ENCODE measurements at regions not wholly inside any gene's neighbourhood (a gene's known extent, or its start where the extent isn't known, plus 50 kb on each side); places are given as distances from the start of the nearest gene placed in this dataset.
"Not testable (repeated sequence)": the region's sequence is repeated elsewhere in the genome, so short reads cannot be mapped to it uniquely, and the experiment has no call there.

DNA sequence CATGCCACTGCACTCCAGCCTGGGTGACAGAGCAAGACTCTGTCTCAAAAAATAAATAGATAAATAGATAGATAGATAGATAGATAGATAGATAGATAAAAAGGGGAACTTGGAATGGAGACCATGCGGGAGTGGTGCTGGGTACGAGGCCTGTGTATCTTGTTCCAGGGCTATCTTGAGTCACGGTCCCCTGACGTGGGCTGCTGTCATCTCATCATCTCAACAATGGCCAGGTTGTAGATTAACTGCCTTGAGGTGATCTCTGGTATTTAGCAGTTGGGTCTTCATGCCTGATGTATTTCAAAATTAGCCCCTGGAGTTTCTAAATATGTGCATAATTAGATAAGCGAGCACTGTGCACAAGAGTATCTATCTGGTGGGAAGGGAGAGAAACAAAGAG is 212.1 kb downstream of the CDRT15L2 start:
- ChIA-PET CTCF (interaction anchor here (1.0 to 1.5 kb wide), 2 partner anchors 10 to 152 kb away, joined by 4 to 5 read pairs; no protein-coding TSS in a partner anchor), POLR2A (no interaction called here)
- Mint-ChIP-seq H3K36me3 (ENCODE audit: insufficient read depth, unreplicated experiment) (no peaks in the 10 kb centered on the region), H3K27ac (ENCODE audit: low read depth, unreplicated experiment) (no peak overlapping the region), H3K9me3 (ENCODE audit: unreplicated experiment) (no peaks in the 10 kb centered on the region), H3K4me3 (ENCODE audit: unreplicated experiment) (no peak overlapping the region), H3K4me1 (ENCODE audit: insufficient read depth, unreplicated experiment) (no peaks in the 10 kb centered on the region), H3K27me3 (ENCODE audit: insufficient read depth, unreplicated experiment) (no peaks in the 10 kb centered on the region)
- DNase-seq (ENCODE audit: unreplicated experiment), result no peak
- BruUV-seq (replicated peaks), result no TSS peak
- TF ChIP-seq, protein P1, sequence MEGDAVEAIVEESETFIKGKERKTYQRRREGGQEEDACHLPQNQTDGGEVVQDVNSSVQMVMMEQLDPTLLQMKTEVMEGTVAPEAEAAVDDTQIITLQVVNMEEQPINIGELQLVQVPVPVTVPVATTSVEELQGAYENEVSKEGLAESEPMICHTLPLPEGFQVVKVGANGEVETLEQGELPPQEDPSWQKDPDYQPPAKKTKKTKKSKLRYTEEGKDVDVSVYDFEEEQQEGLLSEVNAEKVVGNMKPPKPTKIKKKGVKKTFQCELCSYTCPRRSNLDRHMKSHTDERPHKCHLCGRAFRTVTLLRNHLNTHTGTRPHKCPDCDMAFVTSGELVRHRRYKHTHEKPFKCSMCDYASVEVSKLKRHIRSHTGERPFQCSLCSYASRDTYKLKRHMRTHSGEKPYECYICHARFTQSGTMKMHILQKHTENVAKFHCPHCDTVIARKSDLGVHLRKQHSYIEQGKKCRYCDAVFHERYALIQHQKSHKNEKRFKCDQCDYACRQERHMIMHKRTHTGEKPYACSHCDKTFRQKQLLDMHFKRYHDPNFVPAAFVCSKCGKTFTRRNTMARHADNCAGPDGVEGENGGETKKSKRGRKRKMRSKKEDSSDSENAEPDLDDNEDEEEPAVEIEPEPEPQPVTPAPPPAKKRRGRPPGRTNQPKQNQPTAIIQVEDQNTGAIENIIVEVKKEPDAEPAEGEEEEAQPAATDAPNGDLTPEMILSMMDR (IDR thresholded peaks at IDR 0.05; ENCODE audit: unreplicated experiment), result no peak
- intact Hi-C loops (cut with micrococcal nuclease), result no loop called here

DNA sequence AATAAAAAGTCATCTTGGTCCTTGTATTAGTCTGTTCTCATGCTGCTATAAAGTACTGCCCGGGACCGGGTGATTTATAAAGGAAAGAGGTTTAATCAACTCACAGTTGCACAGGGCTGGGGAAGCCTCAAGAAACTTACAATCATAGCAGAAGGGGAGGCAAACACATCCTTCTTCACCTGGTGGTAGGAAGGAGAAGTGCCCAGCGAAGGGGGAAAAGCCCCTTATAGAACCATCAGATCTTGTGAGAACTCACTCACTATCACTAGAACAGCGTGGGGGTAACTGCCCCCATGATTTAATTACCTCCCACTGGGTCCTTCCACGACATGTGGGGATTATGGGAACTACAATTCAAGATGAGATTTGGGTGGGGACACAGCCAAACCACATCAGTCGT is 215.0 kb downstream of the CDRT15L2 start:
- H3K27ac Mint-ChIP-seq (ENCODE audit: low read depth, unreplicated experiment); H3K4me1 Mint-ChIP-seq (ENCODE audit: insufficient read depth, unreplicated experiment); intact Hi-C loops (cut with micrococcal nuclease); H3K27me3 Mint-ChIP-seq (ENCODE audit: insufficient read depth, unreplicated experiment); H3K36me3 Mint-ChIP-seq (ENCODE audit: insufficient read depth, unreplicated experiment); DNase-seq (ENCODE audit: unreplicated experiment); H3K9me3 Mint-ChIP-seq (ENCODE audit: unreplicated experiment); POLR2A ChIA-PET; BruUV-seq (replicated peaks); H3K4me3 Mint-ChIP-seq (ENCODE audit: unreplicated experiment); CTCF ChIA-PET: not testable (repeated sequence)
- TF ChIP-seq, protein P1 (IDR thresholded peaks at IDR 0.05; ENCODE audit: unreplicated experiment), result peak; percentile 10

DNA sequence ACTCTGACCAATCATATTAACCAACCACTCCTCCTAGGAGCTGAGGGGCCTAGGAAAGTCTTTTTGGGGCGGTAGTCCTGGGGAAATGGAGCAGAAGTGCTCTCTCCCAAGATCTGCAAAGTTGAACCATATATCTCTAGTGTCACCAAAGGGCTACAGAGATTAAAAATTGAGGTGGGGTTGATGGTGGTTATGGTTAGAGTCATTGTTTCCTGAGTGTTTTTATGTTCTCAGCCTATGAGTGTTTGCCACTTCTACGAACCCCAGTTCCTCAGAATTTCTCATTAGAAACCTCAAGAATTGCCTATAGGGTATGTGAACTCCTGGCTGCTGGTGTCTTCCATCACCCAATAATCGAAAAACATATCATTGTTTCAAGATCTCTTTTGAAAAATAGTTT is 217.8 kb downstream of the CDRT15L2 start:
- DNase-seq (ENCODE audit: unreplicated experiment), result no peak
- no peaks in the 10 kb centered on the region for H3K27me3 Mint-ChIP-seq (ENCODE audit: insufficient read depth, unreplicated experiment)
- H3K4me1 Mint-ChIP-seq (ENCODE audit: insufficient read depth, unreplicated experiment), result no peaks in the 10 kb centered on the region
- intact Hi-C loops (cut with micrococcal nuclease), result no loop called here
- no TSS peak for BruUV-seq (replicated peaks)
- no peak overlapping the region for H3K27ac Mint-ChIP-seq (ENCODE audit: low read depth, unreplicated experiment)
- ChIA-PET CTCF (no interaction called here), POLR2A (no interaction called here)
- H3K4me3 Mint-ChIP-seq (ENCODE audit: unreplicated experiment), result no peak overlapping the region
- TF ChIP-seq, protein P1 (IDR thresholded peaks at IDR 0.05; ENCODE audit: unreplicated experiment), result no peak
- no peaks in the 10 kb centered on the region for H3K36me3 Mint-ChIP-seq (ENCODE audit: insufficient read depth, unreplicated experiment)
- H3K9me3 Mint-ChIP-seq (ENCODE audit: unreplicated experiment), result no peaks in the 10 kb centered on the region

DNA sequence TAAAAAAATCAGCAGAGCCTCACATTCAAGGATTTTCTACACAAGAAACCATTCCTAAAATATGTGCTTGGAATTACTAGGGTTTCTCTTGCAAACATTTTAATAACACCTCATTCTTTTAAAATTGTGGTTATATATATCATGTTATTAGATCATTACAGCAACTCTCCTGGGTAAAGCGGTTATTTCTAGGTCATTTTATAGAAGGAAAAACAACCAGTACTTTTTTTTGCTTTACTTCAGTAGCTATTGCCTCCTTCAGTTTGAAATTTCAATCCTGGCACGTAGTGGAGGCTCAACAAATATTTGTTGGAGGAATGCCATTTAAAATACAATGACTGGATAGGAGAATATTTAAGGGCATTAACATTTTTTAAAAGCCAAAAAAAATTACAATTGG is 220.6 kb downstream of the CDRT15L2 start:
- no TSS peak for BruUV-seq (replicated peaks)
- CTCF ChIA-PET, result interaction anchor here (0.6 to 1.0 kb wide), 3 partner anchors 9 to 168 kb away, joined by 3 read pairs; no protein-coding TSS in a partner anchor
- H3K9me3 Mint-ChIP-seq (ENCODE audit: unreplicated experiment), result no peaks in the 10 kb centered on the region
- no peak overlapping the region for H3K4me3 Mint-ChIP-seq (ENCODE audit: unreplicated experiment)
- TF ChIP-seq, protein P1 (IDR thresholded peaks at IDR 0.05; ENCODE audit: unreplicated experiment), result no peak
- no peak overlapping the region for H3K27ac Mint-ChIP-seq (ENCODE audit: low read depth, unreplicated experiment)
- no peaks in the 10 kb centered on the region for H3K27me3 Mint-ChIP-seq (ENCODE audit: insufficient read depth, unreplicated experiment)
- POLR2A ChIA-PET, result no interaction called here
- no peaks in the 10 kb centered on the region for H3K4me1 Mint-ChIP-seq (ENCODE audit: insufficient read depth, unreplicated experiment)
- no peak for DNase-seq (ENCODE audit: unreplicated experiment)
- intact Hi-C loops (cut with micrococcal nuclease), result loop anchor here (2.0 kb wide), 1 partner anchor 49 kb away; no protein-coding TSS in a partner anchor
- H3K36me3 Mint-ChIP-seq (ENCODE audit: insufficient read depth, unreplicated experiment), result peaks cover 5% of the 10 kb centered on the region
